ENCODE measurements at regions not wholly inside any gene's neighbourhood (a gene's known extent, or its start where the extent isn't known, plus 50 kb on each side); places are given as distances from the start of the nearest gene placed in this dataset.
"Not testable (repeated sequence)": the region's sequence is repeated elsewhere in the genome, so short reads cannot be mapped to it uniquely, and the experiment has no call there.

DNA sequence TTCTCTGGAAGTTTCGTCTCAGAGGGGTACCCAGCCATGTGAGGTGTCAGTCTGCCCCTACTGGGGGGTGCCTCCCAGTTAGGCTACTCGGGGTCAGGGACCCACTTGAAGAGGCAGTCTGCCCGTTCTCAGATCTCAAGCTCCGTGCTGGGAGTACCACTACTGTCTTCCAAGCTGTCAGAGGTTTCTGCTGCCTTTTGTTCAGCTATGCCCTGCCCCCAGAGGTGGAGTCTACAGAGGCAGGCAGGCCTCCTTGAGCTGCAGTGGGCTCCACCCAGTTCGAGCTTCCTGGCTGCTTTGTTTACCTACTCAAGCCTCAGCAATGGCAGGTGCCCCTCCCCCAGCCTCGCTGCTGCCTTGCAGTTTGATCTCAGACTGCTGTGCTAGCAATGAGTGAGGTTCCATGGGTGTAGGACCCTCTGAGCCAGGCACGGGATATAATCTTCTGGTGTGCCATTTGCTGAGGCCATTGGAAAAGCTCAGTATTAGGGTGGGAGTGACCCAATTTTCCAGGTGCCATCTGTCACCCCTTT lies 71.0 kb upstream of the SH3GLB1 start:
- H3K4me1 ChIP-seq (replicated peaks in 1 of 4; ENCODE audit: control insufficient read depth in 3 of 4, insufficient read depth in 4 of 4, low read length in 3 of 4); H3K27me3 ChIP-seq (replicated peaks in 1 of 4; ENCODE audit: control insufficient read depth in 3 of 4, extremely low read depth in 1 of 4, insufficient read depth in 3 of 4, low read length in 3 of 4); H2BK15ac ChIP-seq (ENCODE audit: low read length); H2BK12ac ChIP-seq (ENCODE audit: low read depth, low read length); H4K5ac ChIP-seq (ENCODE audit: insufficient read length, low read depth, low read length); H3K4me2 ChIP-seq (ENCODE audit: insufficient read depth in 1 of 2, low read depth in 2 of 2, low read length in 2 of 2); H4K20me1 ChIP-seq (replicated peaks in 1 of 2; ENCODE audit: control insufficient read depth in 1 of 2, insufficient read depth in 2 of 2, low read length in 2 of 2); H4K8ac ChIP-seq (ENCODE audit: extremely low read depth, insufficient read depth, low read length); H3K14ac ChIP-seq (ENCODE audit: insufficient read length); H3K23me2 ChIP-seq (ENCODE audit: low read depth, low read length); DNase-seq (ENCODE audit: low read depth in 1 of 2, low spot score in 2 of 2); H4K91ac ChIP-seq (replicated peaks; ENCODE audit: insufficient read length, low read length); H3K79me1 ChIP-seq (ENCODE audit: low read depth, low read length); H3K4ac ChIP-seq (replicated peaks; ENCODE audit: insufficient read length, low read depth, low read length); H3K23ac ChIP-seq (ENCODE audit: insufficient read length); H3K18ac ChIP-seq (ENCODE audit: extremely low read depth, low read length); H3K56ac ChIP-seq (replicated peaks; ENCODE audit: insufficient read length, low read depth, low read length); H3K36me3 ChIP-seq (ENCODE audit: control insufficient read depth in 2 of 4, insufficient read depth in 4 of 4, low read length in 3 of 4); H3K9ac ChIP-seq (replicated peaks in 1 of 4; ENCODE audit: extremely low read depth in 1 of 4, low read depth in 3 of 4, low read length in 3 of 4); H3K27ac ChIP-seq (ENCODE audit: low read depth, low read length); H2AK5ac ChIP-seq (ENCODE audit: low read depth, low read length); H2BK20ac ChIP-seq (ENCODE audit: low read length); H2AFZ ChIP-seq (ENCODE audit: low read length); FAIRE-seq; H2BK5ac ChIP-seq (ENCODE audit: low read depth, low read length); H3K79me2 ChIP-seq (ENCODE audit: control insufficient read depth in 1 of 2, insufficient read depth in 2 of 2, low read length in 2 of 2); H3K4me3 ChIP-seq (ENCODE audit: extremely low read depth in 1 of 4, insufficient read depth in 2 of 4, low read depth in 3 of 4, low read length in 4 of 4); H2BK120ac ChIP-seq (replicated peaks; ENCODE audit: low read depth, low read length): not testable (repeated sequence)
- ChIA-PET POLR2A (ENCODE audit: partially characterized antibody) (interaction anchor here (0.8 kb wide), 1 partner anchor 10 kb away, joined by 3 read pairs; no protein-coding TSS in a partner anchor), CTCF (ENCODE audit: partially characterized antibody) (interaction anchor here (1.4 to 1.5 kb wide), 2 partner anchors 72 to 131 kb away, joined by 3 to 6 read pairs; no protein-coding TSS in a partner anchor)
- peaks cover 8 to 16% of the 10 kb centered on the region in 2 experiments for H3K9me3 ChIP-seq (ENCODE audit: insufficient read depth in 2 of 2, low read depth in 1 of 2, low read length in 1 of 2)
- 96% methylated on average over 6 of the region's 7 CpGs; no CpG with 5 or more reads in 1 of the 2 experiments for WGBS, 2 experiments (ENCODE audit: extremely low coverage in 1 of 2, insufficient coverage in 1 of 2, insufficient read length in 1 of 2, insufficient replicate concordance in 2 of 2, low coverage in 1 of 2, low lambda C conversion rate in 2 of 2, missing lambda C conversion rate in 1 of 2)

Data from H1 (cell line).